SK-N-SH treated with all-trans-retinoic acid at 6 μM for 48 hours (cell line): ENCODE measurements at regions not wholly inside any gene's neighbourhood (a gene's known extent, or its start where the extent isn't known, plus 50 kb on each side); places are given as distances from the start of the nearest gene placed in this dataset.

Experiments
- ATAC-seq: fragments of 200-7000 bp; cut with Tn5 transposase; 3 replicates; pipeline ENCODE4 v1.9.1; 2020; ENCODE audit warnings: mild to moderate bottlenecking, moderate library complexity
- ARNTL ChIP-seq: fragments of 450-650 bp; formaldehyde crosslinking; IDR thresholded peaks from 2 replicates; pipeline ENCODE4 v1.5.0; 2020; ENCODE audit warnings: low read depth, mild to moderate bottlenecking, moderate library complexity, borderline replicate concordance
- BACH2 ChIP-seq: fragments of 250-450 bp; sonication (Bioruptor Pico); IDR thresholded peaks from 2 replicates; pipeline ENCODE4 v1.9.0; 2021; ENCODE audit warnings: mild to moderate bottlenecking, borderline replicate concordance
- CSDC2 ChIP-seq: fragments of 250-450 bp; sonication (Bioruptor Pico); IDR thresholded peaks from 2 replicates; pipeline ENCODE4 v1.5.0; 2020; ENCODE audit warnings: mild to moderate bottlenecking, moderate library complexity
- ESRRG ChIP-seq: fragments of 250-450 bp; sonication (Bioruptor Pico); IDR thresholded peaks from 2 replicates; pipeline ENCODE4 v1.6.1; 2021; ENCODE audit warnings: mild to moderate bottlenecking
- GLIS3 ChIP-seq: fragments of 250-450 bp; sonication (Bioruptor Pico); IDR thresholded peaks from 2 replicates; pipeline ENCODE4 v1.5.0; 2020; ENCODE audit warnings: mild to moderate bottlenecking, moderate library complexity
- ISL1 ChIP-seq: fragments of 250-450 bp; sonication (Bioruptor Pico); IDR thresholded peaks from 2 replicates; pipeline ENCODE4 v2.1.2; 2022; ENCODE audit warnings: mild to moderate bottlenecking, moderate library complexity
- OSR1 ChIP-seq: fragments of 250-450 bp; sonication (Bioruptor Pico); IDR thresholded peaks from 2 replicates; pipeline ENCODE4 v1.8.0; 2022; ENCODE audit warnings: moderate library complexity, mild to moderate bottlenecking, inconsistent platforms
- PPARA ChIP-seq: fragments of 250-450 bp; sonication (Bioruptor Pico); IDR thresholded peaks from 2 replicates; pipeline ENCODE4 v1.5.0; 2020; ENCODE audit warnings: mild to moderate bottlenecking, borderline replicate concordance
- RARB ChIP-seq: fragments of 250-450 bp; sonication (Bioruptor Pico); IDR thresholded peaks from 2 replicates; pipeline ENCODE4 v1.8.0; 2021; ENCODE audit warnings: mild to moderate bottlenecking, moderate library complexity
- SNAI2 ChIP-seq: fragments of 250-450 bp; sonication (Bioruptor Pico); IDR thresholded peaks from 2 replicates; pipeline ENCODE4 v1.5.0; 2020; ENCODE audit warnings: mild to moderate bottlenecking, moderate library complexity
- TCF4 ChIP-seq: fragments of 250-450 bp; sonication (Bioruptor Pico); IDR thresholded peaks from 2 replicates; pipeline ENCODE4 v1.8.0; 2021; ENCODE audit warnings: mild to moderate bottlenecking, moderate library complexity, borderline replicate concordance
- TOX ChIP-seq: fragments of 250-450 bp; sonication (Bioruptor Pico); IDR thresholded peaks from 2 replicates; pipeline ENCODE4 v1.8.0; 2021; ENCODE audit warnings: mild to moderate bottlenecking, moderate library complexity, borderline replicate concordance
- ZC3H10 ChIP-seq: fragments of 250-450 bp; sonication (Bioruptor Pico); IDR thresholded peaks from 2 replicates; pipeline ENCODE4 v1.5.1; 2021; ENCODE audit warnings: mild to moderate bottlenecking, moderate library complexity
- ZFP3 ChIP-seq: fragments of 250-450 bp; sonication (Bioruptor Pico); IDR thresholded peaks from 2 replicates; pipeline ENCODE4 v1.5.0; 2020; ENCODE audit warnings: mild to moderate bottlenecking, moderate library complexity
- ZFP30 ChIP-seq: fragments of 450-650 bp; formaldehyde crosslinking; IDR thresholded peaks from 2 replicates; pipeline ENCODE4 v1.5.0; 2022; ENCODE audit warnings: mild to moderate bottlenecking, moderate library complexity
- ZNF565 ChIP-seq: fragments of 450-650 bp; formaldehyde crosslinking; conservative IDR thresholded peaks from 2 replicates; pipeline ENCODE4 v1.5.0; 2020; ENCODE audit warnings: low read depth, mild to moderate bottlenecking, moderate library complexity
- ZNF70 ChIP-seq: fragments of 450-650 bp; formaldehyde crosslinking; IDR thresholded peaks from 2 replicates; pipeline ENCODE4 v1.5.0; 2020; ENCODE audit warnings: mild to moderate bottlenecking, moderate library complexity
- ZNF8 ChIP-seq: fragments of 450-650 bp; formaldehyde crosslinking; IDR thresholded peaks from 2 replicates; pipeline ENCODE4 v1.5.0; 2020; ENCODE audit warnings: mild to moderate bottlenecking, moderate library complexity
- TF ChIP-seq, protein P1 (sequence below): fragments of 250-450 bp; sonication (Bioruptor Pico); IDR thresholded peaks from 2 replicates; pipeline ENCODE4 v1.5.1; 2020; ENCODE audit warnings: low read depth, mild to moderate bottlenecking, moderate library complexity
- TF ChIP-seq, protein P2 (sequence below): fragments of 250-450 bp; sonication (Bioruptor Pico); IDR thresholded peaks from 2 replicates; pipeline ENCODE4 v1.5.0; 2020; ENCODE audit warnings: mild to moderate bottlenecking, moderate library complexity
- TF ChIP-seq, protein P3 (sequence below): fragments of 250-450 bp; sonication (Bioruptor Pico); IDR thresholded peaks from 2 replicates; pipeline ENCODE4 v1.8.0; 2021; ENCODE audit warnings: low read depth, mild to moderate bottlenecking, moderate library complexity, borderline replicate concordance
- TF ChIP-seq, protein P4 (sequence below): fragments of 250-450 bp; sonication (Bioruptor Pico); IDR thresholded peaks from 2 replicates; pipeline ENCODE4 v1.5.1; 2021; ENCODE audit warnings: mild to moderate bottlenecking, moderate library complexity
- TF ChIP-seq, protein P5 (sequence below): fragments of 250-450 bp; sonication (Bioruptor Pico); IDR thresholded peaks from 2 replicates; pipeline ENCODE4 v1.8.0; 2020; ENCODE audit warnings: mild to moderate bottlenecking, moderate library complexity, borderline replicate concordance

DNA sequence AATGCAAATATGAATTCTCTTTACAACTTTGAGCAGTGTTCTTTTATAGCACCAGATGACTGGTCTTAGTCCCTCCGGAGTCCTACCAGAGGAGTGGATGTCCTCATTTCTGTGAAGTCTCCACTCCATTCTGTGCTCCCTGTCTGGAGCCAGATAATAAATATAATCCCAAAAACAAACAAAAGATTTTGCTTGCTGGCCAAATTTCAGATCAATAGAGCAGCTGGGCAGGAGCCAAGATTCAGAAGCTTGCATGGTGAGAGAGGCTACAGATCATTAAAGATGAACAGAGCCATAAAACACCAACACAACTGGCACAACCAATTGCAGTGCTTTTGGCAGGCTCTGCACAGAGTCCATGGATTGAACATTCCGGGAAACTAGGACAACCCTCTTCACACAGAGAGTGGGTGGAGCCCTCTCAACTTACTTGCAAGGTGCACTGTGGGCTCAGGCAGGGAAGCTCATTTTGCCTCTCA, 231.5 kb upstream of the SNX7 start:
- ATAC-seq, result no peak
- TF ChIP-seq ISL1 (CRISPR knock-in tag) (no peak), TOX (CRISPR knock-in tag) (no peak), BACH2 (CRISPR knock-in tag) (no peak), ZFP3 (CRISPR knock-in tag) (no peak), OSR1 (no peak), ARNTL (CRISPR knock-in tag) (no peak), TCF4 (CRISPR knock-in tag) (no peak), PPARA (CRISPR knock-in tag) (no peak), ZNF70 (no peak)
- TF ChIP-seq, protein P1, sequence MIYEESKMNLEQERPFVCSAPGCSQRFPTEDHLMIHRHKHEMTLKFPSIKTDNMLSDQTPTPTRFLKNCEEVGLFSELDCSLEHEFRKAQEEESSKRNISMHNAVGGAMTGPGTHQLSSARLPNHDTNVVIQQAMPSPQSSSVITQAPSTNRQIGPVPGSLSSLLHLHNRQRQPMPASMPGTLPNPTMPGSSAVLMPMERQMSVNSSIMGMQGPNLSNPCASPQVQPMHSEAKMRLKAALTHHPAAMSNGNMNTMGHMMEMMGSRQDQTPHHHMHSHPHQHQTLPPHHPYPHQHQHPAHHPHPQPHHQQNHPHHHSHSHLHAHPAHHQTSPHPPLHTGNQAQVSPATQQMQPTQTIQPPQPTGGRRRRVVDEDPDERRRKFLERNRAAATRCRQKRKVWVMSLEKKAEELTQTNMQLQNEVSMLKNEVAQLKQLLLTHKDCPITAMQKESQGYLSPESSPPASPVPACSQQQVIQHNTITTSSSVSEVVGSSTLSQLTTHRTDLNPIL, result no peak
- TF ChIP-seq, protein P2, sequence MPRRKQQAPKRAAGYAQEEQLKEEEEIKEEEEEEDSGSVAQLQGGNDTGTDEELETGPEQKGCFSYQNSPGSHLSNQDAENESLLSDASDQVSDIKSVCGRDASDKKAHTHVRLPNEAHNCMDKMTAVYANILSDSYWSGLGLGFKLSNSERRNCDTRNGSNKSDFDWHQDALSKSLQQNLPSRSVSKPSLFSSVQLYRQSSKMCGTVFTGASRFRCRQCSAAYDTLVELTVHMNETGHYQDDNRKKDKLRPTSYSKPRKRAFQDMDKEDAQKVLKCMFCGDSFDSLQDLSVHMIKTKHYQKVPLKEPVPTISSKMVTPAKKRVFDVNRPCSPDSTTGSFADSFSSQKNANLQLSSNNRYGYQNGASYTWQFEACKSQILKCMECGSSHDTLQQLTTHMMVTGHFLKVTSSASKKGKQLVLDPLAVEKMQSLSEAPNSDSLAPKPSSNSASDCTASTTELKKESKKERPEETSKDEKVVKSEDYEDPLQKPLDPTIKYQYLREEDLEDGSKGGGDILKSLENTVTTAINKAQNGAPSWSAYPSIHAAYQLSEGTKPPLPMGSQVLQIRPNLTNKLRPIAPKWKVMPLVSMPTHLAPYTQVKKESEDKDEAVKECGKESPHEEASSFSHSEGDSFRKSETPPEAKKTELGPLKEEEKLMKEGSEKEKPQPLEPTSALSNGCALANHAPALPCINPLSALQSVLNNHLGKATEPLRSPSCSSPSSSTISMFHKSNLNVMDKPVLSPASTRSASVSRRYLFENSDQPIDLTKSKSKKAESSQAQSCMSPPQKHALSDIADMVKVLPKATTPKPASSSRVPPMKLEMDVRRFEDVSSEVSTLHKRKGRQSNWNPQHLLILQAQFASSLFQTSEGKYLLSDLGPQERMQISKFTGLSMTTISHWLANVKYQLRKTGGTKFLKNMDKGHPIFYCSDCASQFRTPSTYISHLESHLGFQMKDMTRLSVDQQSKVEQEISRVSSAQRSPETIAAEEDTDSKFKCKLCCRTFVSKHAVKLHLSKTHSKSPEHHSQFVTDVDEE, result no peak
- TF ChIP-seq, protein P3, sequence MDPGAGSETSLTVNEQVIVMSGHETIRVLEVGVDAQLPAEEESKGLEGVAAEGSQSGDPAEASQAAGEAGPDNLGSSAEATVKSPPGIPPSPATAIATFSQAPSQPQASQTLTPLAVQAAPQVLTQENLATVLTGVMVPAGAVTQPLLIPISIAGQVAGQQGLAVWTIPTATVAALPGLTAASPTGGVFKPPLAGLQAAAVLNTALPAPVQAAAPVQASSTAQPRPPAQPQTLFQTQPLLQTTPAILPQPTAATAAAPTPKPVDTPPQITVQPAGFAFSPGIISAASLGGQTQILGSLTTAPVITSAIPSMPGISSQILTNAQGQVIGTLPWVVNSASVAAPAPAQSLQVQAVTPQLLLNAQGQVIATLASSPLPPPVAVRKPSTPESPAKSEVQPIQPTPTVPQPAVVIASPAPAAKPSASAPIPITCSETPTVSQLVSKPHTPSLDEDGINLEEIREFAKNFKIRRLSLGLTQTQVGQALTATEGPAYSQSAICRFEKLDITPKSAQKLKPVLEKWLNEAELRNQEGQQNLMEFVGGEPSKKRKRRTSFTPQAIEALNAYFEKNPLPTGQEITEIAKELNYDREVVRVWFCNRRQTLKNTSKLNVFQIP (CRISPR knock-in tag), result no peak
- TF ChIP-seq, protein P4, sequence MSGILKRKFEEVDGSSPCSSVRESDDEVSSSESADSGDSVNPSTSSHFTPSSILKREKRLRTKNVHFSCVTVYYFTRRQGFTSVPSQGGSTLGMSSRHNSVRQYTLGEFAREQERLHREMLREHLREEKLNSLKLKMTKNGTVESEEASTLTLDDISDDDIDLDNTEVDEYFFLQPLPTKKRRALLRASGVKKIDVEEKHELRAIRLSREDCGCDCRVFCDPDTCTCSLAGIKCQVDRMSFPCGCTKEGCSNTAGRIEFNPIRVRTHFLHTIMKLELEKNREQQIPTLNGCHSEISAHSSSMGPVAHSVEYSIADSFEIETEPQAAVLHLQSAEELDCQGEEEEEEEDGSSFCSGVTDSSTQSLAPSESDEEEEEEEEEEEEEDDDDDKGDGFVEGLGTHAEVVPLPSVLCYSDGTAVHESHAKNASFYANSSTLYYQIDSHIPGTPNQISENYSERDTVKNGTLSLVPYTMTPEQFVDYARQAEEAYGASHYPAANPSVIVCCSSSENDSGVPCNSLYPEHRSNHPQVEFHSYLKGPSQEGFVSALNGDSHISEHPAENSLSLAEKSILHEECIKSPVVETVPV, result no peak
- TF ChIP-seq, protein P5, sequence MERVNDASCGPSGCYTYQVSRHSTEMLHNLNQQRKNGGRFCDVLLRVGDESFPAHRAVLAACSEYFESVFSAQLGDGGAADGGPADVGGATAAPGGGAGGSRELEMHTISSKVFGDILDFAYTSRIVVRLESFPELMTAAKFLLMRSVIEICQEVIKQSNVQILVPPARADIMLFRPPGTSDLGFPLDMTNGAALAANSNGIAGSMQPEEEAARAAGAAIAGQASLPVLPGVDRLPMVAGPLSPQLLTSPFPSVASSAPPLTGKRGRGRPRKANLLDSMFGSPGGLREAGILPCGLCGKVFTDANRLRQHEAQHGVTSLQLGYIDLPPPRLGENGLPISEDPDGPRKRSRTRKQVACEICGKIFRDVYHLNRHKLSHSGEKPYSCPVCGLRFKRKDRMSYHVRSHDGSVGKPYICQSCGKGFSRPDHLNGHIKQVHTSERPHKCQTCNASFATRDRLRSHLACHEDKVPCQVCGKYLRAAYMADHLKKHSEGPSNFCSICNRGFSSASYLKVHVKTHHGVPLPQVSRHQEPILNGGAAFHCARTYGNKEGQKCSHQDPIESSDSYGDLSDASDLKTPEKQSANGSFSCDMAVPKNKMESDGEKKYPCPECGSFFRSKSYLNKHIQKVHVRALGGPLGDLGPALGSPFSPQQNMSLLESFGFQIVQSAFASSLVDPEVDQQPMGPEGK, result no peak

DNA sequence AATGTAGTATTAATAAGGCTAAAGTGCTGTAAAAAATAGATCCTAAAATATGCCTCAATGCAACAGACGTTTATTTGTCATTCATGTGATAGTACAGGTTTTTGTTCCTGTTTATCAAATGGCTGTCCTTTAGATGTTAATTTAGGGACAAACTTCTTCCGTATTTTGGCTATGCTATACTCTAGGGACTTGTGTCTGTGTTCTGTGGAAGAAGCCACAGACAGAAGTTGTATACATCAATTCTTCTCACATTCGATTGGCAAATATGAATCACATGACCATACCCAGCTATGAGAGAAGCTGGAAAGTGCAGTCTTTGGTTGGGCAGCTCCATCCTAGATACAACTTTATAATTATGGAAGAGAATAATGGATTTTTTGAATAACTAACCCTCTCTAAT, 232.7 kb upstream of the SNX7 start:
- no peak for ATAC-seq
- TF ChIP-seq, protein P5, result no peak
- TF ChIP-seq, protein P4, result no peak
- TF ChIP-seq ZC3H10 (CRISPR knock-in tag) (no peak), ZNF70 (no peak), GLIS3 (CRISPR knock-in tag) (no peak), ESRRG (CRISPR knock-in tag) (no peak), PPARA (CRISPR knock-in tag) (no peak), RARB (CRISPR knock-in tag) (no peak), ZFP30 (CRISPR knock-in tag) (no peak), ISL1 (CRISPR knock-in tag) (no peak), BACH2 (CRISPR knock-in tag) (no peak), ZNF8 (no peak), TOX (CRISPR knock-in tag) (no peak), ZNF565 (CRISPR knock-in tag) (no peak), SNAI2 (CRISPR knock-in tag) (no peak), CSDC2 (CRISPR knock-in tag) (no peak), ARNTL (CRISPR knock-in tag) (no peak), TCF4 (CRISPR knock-in tag) (no peak)
- TF ChIP-seq, protein P3 (CRISPR knock-in tag), result no peak
- TF ChIP-seq, protein P1, result no peak
